ENCODE measurements at regions not wholly inside any gene's neighbourhood (a gene's known extent, or its start where the extent isn't known, plus 50 kb on each side); places are given as distances from the start of the nearest gene placed in this dataset.
"Not testable (repeated sequence)": the region's sequence is repeated elsewhere in the genome, so short reads cannot be mapped to it uniquely, and the experiment has no call there.

DNA sequence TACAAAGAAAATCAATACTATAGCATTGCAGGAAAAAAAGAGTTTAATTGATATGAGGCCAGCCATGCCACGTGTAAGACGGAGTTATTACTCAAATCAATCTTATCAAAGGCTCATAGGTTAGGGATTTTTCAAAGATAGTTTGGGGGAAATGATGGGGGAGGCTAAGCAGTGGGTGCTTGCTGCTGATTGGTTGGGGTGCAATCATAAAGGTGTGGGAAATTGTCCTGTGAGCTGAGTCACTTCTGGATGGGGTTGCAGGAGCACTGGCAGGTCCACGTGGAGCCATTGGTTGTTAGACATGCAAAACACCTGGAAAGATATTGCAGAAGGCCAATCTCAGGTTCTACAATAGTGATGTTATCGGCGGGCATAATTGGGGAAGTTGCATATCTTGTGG, 319.2 kb upstream of the COBL start:
- no peak for DNase-seq (ENCODE audit: low read depth in 2 of 3, low spot score in 2 of 3)

DNA sequence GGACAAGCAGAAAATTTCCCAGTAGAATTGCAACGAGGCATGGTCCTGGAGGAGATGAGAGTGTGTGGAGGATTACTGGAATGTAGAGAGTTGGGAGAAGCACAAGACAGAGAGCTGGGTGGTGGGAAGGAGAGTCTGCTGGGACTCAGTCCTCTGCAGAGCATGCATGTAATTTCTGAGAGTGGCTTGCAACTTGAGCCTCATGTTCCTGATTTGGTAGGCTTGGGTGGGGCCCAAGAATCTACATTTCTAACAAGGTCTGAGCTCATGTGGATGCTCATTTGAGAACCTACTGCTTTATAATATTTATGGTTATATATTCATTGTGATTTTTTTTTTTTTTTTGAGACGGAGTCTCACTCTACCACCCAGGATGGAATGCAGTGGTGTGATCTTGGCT, 317.9 kb upstream of the COBL start:
- DNase-seq (ENCODE audit: low read depth in 2 of 3, low spot score in 2 of 3) = no peak

DNA sequence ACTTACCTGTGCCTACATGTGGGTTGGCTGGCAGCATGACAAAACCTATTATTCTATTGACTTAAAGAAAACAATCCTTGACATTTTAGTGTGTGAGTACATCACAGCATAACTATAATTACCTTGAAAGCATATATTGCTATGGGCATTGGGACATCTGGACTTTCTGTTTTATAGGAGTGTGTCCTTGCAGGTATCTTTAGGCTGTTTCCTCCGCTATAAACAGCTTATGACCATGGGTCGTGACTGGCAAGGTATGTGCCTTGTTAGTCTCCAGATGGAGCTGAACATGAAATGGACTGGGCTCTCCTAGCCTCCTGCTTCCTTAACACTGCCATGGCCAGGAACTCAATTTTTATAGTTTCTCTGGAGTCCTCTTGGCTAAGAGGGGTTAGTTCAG, 317.4 kb upstream of the COBL start:
- no peak for DNase-seq (ENCODE audit: low read depth in 2 of 3, low spot score in 2 of 3)

DNA sequence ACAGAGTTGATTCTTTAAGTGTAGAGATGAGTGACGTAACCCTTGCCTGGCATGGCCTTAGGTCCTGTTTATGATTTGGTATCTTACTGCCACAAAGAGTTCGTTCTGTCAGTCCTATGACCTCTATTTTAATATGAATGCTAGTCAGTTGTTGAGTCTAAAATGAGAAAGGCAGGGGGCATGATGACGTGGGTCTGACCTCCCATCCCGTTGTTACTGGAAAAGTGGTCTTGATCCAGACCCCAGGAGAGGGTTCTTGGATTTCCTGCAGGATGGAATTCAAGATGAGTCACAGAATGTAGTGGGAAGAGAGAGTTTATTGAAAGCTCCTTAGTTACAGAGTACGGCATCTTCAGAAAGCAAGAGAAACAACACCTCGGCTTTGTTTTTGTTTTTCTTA, 317.0 kb upstream of the COBL start:
- no peak for DNase-seq (ENCODE audit: low read depth in 2 of 3, low spot score in 2 of 3)

DNA sequence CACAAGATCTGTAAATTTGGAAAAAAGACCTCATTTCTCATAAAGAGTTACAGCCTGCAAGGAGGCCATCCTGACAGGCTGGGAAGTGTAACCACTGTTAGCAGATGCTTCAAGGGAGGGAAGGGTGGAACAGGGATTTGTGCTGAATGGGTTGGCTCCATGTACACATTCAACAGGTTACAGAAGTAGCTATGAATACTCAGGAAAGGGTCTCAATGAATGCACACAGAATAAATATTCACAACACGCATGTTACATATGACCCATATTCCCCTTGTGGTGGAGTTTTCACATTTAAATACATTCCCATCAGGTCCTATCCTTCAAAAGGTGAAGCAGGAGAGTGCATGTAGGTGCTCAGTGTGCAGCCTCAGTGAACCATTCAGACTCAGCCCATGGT, 316.4 kb upstream of the COBL start:
- no peak for DNase-seq (ENCODE audit: low read depth in 2 of 3, low spot score in 2 of 3)

DNA sequence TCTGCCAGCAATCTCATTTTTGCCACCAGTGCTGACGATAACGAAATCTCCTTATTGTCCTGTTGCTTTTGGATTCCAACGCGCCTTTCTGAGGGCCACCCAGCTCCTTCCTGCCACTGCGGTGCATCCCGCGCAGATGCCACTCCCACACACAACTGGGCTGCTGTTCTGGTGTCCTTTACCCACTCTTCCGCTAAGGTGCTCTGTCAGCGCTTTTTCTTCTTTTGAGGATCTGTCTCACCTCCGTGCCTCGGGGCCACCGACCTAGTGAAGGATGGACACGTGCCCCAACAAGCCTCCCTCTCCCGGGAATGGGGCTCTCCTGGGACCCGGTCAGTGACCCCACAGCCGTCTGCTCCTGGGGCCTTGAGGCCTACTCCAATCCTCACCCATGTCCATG, 314.3 kb upstream of the COBL start:
- DNase-seq (ENCODE audit: low read depth in 2 of 3, low spot score in 2 of 3) = no peak

DNA sequence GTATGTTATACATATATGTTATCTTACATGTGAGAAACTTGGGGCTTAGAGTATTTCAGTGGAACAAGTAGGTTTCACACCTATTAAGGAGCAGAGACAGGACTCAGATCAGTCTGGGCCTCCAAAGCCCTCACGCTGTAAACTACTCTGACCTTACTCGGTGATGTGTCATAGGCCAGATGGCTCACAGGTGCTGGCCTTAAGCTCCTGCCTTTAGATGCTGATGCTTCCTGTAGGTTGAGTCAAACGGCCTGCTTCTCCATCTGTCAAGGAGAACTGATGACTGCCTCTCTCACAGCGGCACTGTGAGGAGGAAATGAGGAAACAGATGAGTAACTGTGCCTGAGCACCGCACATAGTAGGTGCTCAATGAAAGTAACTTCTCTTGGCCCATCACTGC, 312.6 kb upstream of the COBL start:
- DNase-seq (ENCODE audit: low read depth in 2 of 3, low spot score in 2 of 3) = no peak

DNA sequence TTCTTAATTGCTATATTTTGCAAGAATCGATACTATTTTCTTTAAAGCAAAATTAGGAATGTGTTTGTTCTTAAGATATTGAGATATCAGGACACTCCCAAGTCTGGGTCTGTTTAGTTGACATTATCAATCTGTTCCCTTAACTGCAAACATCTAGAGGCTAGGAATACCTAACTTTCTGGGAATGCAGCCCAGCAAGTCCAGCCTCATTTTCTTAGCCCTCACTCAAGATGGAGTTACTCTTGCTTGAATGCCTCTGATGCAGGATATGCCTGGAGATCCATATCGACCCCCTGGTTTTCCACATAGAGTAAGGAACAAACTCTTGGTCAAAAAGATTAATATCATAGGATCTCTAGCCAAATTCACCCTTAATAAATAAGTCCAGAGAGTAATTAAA, 305.3 kb upstream of the COBL start:
- no peak for DNase-seq (ENCODE audit: low read depth in 2 of 3, low spot score in 2 of 3)

DNA sequence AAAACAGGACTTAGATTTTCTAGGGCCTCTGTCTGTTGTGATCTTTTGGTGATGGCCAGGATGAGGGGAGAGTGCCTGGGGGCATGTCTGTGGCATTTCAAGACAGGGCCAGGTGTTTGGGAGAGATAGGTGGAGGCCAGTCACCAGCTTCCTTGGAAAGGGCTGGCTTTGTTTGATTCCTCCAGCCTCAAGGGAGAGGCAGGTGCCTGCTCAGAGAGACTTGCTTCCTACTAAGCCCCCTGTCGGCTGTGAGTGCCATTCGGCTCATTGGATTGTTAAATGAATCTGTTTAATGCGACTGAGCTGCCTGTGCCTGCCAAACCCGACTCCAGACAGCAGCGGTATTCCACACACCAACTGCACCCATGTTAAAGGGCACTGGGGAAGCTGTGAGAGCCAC, 304.1 kb upstream of the COBL start:
- DNase-seq (ENCODE audit: low read depth in 2 of 3, low spot score in 2 of 3) = no peak

DNA sequence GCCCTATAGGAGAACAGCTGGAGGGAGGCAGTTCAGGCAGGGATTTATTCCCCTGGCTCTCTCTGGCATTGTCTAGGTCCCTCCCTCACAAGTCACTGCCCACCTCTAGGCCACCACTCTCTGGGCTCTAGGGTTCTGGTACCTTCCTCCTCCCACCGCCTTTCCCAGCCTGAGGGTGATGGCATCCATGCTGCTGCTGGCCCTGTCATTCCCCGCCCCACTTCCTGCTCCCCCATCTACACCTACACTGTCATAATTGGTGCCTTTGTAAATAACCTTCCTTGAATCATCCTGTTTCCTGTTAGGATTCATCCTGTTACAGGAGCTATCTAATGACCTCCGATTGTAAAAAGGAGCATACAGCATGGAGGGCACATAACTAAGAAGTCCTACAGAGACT, 303.3 kb upstream of the COBL start:
- DNase-seq (ENCODE audit: low read depth in 2 of 3, low spot score in 2 of 3) = no peak

DNA sequence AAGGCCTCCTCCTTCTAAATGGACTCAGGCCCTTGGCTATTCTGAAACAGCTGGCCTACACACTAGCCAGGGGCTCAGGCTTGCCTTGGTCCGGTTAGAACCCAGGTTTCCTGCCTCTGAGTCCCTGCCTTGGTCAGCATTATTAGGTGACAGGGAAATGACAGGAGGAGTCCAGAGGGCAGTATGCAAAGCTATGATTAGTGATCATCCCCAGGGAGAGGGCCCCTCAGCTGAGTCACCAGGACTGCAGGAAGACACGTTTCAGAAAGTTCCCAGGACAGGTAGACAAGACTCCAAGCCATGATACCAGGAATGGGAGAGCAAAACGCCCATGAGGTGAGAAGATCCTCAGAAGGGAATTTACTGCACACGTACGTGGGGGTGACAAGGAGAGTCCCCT, 301.1 kb upstream of the COBL start:
- DNase-seq (ENCODE audit: low read depth in 2 of 3, low spot score in 2 of 3) = no peak

DNA sequence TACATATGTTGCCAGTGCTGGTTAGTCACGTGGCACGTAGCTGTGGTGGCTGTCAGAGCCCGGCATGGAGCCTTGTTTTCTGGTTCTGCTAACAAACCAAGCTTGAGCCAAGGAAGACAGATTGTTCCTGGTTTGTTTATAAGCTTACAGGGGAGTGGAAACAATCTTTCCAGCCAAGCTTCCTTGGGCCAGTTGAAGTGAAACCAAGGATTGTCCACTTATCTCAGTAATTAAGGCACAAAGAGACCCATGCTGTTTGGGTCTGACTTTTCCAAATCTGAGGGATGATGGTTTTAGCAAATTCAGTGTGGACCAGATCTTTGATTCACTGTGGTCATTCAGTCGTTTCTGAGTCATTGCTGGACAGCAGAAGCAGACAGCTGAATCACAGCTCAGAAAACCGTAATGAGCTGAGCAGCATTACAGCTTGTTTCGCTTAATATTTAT, 297.3 kb upstream of the COBL start:
- no peak for DNase-seq (ENCODE audit: low read depth in 2 of 3, low spot score in 2 of 3)

DNA sequence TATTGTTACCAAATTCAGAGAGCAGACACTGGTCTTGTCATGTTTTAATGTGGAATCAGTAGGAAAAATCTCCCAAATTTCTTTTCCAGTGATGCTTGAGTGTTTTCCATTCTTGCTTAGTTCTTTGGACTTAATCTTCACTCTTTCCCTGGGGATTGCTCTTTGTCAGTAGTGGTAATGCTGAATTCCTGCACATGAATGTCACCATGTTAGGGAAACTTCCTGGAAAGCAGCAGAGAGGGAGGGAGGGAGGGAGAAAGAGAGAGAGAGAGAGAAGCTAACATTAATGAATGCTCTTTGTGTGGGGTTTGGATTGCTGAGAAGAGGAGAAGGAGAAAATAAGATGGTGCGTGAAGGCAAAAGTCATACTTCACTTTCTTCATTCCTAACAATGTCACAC, 295.3 kb upstream of the COBL start:
- DNase-seq (ENCODE audit: low read depth in 2 of 3, low spot score in 2 of 3) = no peak

DNA sequence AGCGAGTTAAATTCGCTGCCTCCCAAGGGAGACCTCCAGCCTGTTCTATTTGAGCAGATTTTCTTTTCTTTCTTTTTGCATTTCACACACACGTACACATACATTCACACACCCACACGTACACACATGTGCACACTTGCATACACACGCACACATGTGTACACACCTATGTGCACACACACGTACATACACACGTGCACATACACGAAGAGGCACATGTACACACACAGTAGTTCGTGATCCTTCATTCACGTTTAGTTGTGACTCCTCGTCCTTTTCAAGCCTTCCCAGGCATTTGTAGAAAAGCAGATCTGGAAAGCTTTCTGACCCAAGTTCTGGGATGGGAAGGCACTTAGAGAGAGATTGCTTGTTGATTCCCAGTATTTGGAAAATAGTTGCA, 290.8 kb upstream of the COBL start:
- DNase-seq (ENCODE audit: low read depth in 2 of 3, low spot score in 2 of 3) = no peak

DNA sequence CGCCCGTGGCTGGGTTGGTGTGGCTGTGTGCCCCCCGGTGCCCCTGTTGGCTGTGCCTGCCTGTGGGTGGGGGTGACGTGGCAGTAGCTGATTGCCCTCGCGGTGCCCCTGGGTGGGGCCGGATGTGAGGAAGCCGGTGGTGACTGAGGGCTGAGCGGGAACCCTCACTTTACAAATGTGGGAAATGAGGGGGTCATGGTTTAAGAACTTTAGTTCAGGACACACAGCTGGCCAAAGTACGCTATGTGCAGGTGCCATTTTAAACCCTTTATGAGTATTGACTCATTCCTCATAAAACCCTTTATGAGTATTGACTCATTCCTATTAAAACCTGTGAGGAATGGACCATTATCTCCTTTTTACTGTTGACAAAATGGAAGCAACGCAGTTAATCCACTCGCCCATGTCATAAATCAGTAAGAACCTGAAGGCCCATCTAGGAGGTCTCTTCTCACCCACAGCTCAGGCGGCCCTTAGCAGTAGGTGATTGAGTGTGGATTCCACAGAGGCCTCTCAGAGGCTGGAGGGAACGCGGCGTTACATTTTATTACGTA, 290.1 kb upstream of the COBL start:
- DNase-seq (ENCODE audit: low read depth in 2 of 3, low spot score in 2 of 3) = no peak

DNA sequence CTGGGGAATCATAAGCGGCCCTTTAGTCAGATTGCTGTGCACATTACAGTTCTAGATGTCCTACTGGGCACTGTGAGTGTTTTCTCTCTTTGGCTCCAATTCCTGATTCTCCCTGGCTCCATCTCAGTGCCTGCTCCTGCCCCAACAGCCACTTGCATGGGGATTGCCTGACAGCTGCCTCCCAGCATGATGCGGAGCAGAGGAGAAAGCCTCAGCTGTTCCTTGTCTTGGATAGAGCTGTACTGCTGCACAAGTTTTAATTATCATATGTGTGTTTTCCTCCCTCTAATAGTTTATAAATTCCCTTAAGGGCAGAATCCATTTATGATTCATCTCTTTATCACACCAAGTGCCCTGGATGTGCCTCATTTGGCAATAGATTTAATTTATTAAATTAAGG, 285.8 kb upstream of the COBL start:
- no peak for DNase-seq (ENCODE audit: low read depth in 2 of 3, low spot score in 2 of 3)

DNA sequence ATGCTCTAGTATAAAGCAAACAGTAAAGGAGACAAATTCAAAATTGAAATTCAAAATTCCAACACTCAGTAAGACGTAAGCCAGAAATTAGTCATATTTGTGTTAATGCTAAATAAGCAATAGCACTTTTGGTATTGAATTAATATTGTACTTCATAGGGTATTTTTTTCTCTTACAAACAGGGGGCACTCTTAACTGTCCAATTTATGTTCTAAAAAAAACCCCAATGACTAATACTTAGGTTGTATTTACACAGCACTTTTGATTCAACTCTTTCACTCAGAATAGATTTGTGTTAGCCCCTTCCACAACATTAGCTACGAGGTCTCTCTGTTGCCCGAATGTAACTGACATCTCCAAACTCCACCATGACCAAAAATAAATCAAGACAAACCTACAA, 284.9 kb upstream of the COBL start:
- DNase-seq (ENCODE audit: low read depth in 2 of 3, low spot score in 2 of 3) = no peak

DNA sequence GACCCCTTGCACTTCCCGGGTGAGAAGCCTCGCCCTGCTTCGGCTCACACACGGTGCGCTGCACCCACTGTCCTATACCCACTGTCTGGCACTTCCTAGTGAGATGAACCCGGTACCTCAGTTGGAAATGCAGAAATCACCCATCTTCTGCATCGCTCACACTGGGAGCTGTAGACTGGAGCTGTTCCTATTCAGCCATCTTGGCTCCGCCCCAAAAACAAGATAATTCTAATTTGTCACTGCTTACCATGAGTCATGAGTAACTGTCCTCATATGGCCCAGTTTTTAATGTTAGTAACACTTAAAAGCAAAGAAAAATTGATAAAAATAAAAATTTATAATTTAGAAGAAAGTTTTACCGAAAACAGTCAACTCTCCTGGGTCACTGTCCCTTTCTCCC, 283.3 kb upstream of the COBL start:
- not testable (repeated sequence) for DNase-seq (ENCODE audit: low read depth in 2 of 3, low spot score in 2 of 3)

DNA sequence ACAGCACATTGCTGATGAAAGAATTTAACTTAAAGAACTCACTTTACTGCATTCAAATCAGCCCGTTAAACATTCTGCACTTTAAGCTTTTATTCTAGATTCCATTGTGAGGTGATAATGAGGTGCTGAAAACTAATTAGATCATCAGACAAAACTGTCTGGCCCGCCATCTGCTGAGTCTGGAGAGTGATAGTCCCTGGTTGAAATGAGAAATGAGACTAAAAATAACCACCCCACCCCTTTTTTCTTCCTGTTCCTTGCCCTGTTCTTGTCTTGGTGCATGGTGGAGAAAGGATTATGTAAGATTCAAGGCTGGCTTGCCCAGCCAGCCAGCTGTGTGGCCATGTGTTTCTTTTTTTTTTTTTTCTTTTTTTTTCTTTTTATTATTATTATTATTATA, 277.0 kb upstream of the COBL start:
- no peak for DNase-seq (ENCODE audit: low read depth in 2 of 3, low spot score in 2 of 3)

DNA sequence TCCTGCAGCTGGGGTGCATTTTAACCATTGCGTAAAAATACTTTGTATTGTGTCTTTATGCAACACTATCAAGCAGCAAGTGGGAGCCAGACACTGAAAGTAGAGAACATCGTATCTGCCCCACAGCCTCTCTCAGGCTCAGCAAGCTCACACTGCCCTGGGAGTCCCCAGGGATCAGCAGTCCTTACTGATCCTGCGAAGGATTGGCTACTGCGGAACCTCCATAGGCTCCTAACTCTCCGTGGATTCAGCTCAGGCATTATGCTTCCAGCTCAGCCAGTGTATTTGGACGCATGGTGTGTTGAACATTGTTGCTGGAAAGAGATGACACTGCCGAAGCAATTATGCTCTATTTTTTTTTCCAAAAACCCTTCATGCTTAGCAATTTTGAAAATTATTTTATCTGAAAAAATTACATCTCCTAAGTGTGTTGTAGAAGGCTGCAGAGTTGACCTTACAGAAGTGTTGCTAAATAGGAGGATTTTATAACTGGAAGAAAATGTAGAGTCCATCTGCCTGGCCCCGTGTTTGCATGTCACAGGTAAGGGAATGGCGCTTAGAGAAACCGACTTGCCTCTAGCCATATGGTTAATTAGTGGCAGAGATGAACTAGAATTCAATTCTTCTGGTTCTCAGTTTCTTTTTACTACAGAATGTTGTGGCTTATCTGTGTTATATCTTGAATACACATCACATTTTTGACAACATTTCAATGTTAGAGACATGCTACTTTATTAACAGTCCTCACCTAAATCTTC, 276.4 kb upstream of the COBL start:
- DNase-seq (ENCODE audit: low read depth in 2 of 3, low spot score in 2 of 3) = no peak

DNA sequence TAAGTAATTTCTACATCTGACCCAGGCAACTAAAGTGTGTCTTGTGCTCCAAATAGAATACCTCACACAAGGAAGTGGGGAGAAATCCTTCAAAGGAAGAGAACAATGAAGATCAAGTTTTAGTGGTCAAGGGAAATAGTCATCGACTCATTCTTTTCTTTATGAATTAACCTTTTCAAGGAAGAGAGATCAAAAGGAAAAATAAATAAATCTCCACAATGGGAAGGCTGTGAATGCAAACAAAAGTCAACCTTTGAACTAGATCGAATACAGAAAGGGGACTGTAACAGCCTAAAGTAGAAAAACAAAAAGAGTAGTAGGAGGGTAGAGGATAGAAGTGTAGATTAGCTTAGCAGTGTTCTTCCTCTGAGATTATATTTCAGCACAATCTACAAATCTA, 274.6 kb upstream of the COBL start:
- no peak for DNase-seq (ENCODE audit: low read depth in 2 of 3, low spot score in 2 of 3)

DNA sequence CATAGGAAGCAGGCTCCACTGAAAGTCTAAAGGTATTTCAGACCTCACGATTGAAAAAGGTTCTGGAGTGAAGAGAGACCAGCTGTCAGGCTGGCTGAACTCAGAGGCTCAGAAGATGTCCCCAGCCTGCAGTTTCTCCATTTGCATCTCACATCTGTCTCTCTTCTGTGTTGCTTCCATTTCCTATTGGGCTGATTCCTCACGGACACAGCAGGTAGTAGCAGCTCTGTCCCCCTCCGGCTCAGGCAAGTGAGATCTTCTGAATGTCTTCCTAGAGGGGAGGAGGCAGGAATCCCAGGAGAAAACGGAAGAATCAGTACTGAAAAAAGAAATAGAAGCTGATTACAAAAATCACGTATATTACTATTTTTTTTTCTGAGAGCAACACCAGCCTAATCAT, 274.1 kb upstream of the COBL start:
- no peak for DNase-seq (ENCODE audit: low read depth in 2 of 3, low spot score in 2 of 3)

DNA sequence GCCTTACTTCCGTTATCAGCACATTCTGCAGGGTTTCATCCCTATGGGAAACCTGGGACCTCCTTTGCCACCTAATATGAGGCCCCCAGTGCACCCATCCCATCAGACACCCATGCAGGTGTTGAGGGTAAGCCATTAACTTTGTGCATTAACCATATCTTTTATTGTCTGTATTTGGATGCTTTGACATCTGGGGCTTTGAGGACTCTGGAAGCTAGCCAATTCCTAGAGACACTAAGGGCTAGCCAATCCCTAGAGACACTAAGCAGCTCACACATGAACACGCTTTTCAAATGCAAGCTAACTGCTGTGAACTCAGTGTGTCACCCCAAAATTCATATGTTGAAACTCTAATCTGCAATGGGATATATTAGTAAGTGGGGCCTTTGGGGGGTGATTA, 272.5 kb upstream of the COBL start:
- DNase-seq (ENCODE audit: low read depth in 2 of 3, low spot score in 2 of 3) = no peak
